SK-N-SH treated with all-trans-retinoic acid at 6 μM for 48 hours (cell line): ENCODE measurements at regions not wholly inside any gene's neighbourhood (a gene's known extent, or its start where the extent isn't known, plus 50 kb on each side); places are given as distances from the start of the nearest gene placed in this dataset.

ENCODE experiments used
- ATAC-seq: fragments of 200-7000 bp; cut with Tn5 transposase; 3 replicates; pipeline ENCODE4 v1.9.1; 2020; ENCODE audit warnings: mild to moderate bottlenecking, moderate library complexity
- ARNTL ChIP-seq: fragments of 450-650 bp; formaldehyde crosslinking; IDR thresholded peaks from 2 replicates; pipeline ENCODE4 v1.5.0; 2020; ENCODE audit warnings: low read depth, mild to moderate bottlenecking, moderate library complexity, borderline replicate concordance
- CREB5 ChIP-seq: fragments of 250-450 bp; sonication (Bioruptor Pico); IDR thresholded peaks from 2 replicates; pipeline ENCODE4 v1.5.1; 2020; ENCODE audit warnings: low read depth, mild to moderate bottlenecking, moderate library complexity
- CSDC2 ChIP-seq: fragments of 250-450 bp; sonication (Bioruptor Pico); IDR thresholded peaks from 2 replicates; pipeline ENCODE4 v1.5.0; 2020; ENCODE audit warnings: mild to moderate bottlenecking, moderate library complexity
- ESRRG ChIP-seq: fragments of 250-450 bp; sonication (Bioruptor Pico); IDR thresholded peaks from 2 replicates; pipeline ENCODE4 v1.6.1; 2021; ENCODE audit warnings: mild to moderate bottlenecking
- GLIS3 ChIP-seq: fragments of 250-450 bp; sonication (Bioruptor Pico); IDR thresholded peaks from 2 replicates; pipeline ENCODE4 v1.5.0; 2020; ENCODE audit warnings: mild to moderate bottlenecking, moderate library complexity
- ISL1 ChIP-seq: fragments of 250-450 bp; sonication (Bioruptor Pico); IDR thresholded peaks from 2 replicates; pipeline ENCODE4 v2.1.2; 2022; ENCODE audit warnings: mild to moderate bottlenecking, moderate library complexity
- OSR1 ChIP-seq: fragments of 250-450 bp; sonication (Bioruptor Pico); IDR thresholded peaks from 2 replicates; pipeline ENCODE4 v1.8.0; 2022; ENCODE audit warnings: moderate library complexity, mild to moderate bottlenecking, inconsistent platforms
- PATZ1 ChIP-seq: fragments of 250-450 bp; sonication (Bioruptor Pico); IDR thresholded peaks from 2 replicates; pipeline ENCODE4 v1.8.0; 2020; ENCODE audit warnings: mild to moderate bottlenecking, moderate library complexity, borderline replicate concordance
- POU6F1 ChIP-seq: fragments of 250-450 bp; sonication (Bioruptor Pico); IDR thresholded peaks from 2 replicates; pipeline ENCODE4 v1.8.0; 2021; ENCODE audit warnings: low read depth, mild to moderate bottlenecking, moderate library complexity, borderline replicate concordance
- RARB ChIP-seq: fragments of 250-450 bp; sonication (Bioruptor Pico); IDR thresholded peaks from 2 replicates; pipeline ENCODE4 v1.8.0; 2021; ENCODE audit warnings: mild to moderate bottlenecking, moderate library complexity
- SNAI2 ChIP-seq: fragments of 250-450 bp; sonication (Bioruptor Pico); IDR thresholded peaks from 2 replicates; pipeline ENCODE4 v1.5.0; 2020; ENCODE audit warnings: mild to moderate bottlenecking, moderate library complexity
- TCF4 ChIP-seq: fragments of 250-450 bp; sonication (Bioruptor Pico); IDR thresholded peaks from 2 replicates; pipeline ENCODE4 v1.8.0; 2021; ENCODE audit warnings: mild to moderate bottlenecking, moderate library complexity, borderline replicate concordance
- TOX ChIP-seq: fragments of 250-450 bp; sonication (Bioruptor Pico); IDR thresholded peaks from 2 replicates; pipeline ENCODE4 v1.8.0; 2021; ENCODE audit warnings: mild to moderate bottlenecking, moderate library complexity, borderline replicate concordance
- TSHZ2 ChIP-seq: fragments of 250-450 bp; sonication (Bioruptor Pico); IDR thresholded peaks from 2 replicates; pipeline ENCODE4 v1.5.0; 2020; ENCODE audit warnings: mild to moderate bottlenecking, moderate library complexity
- ZC3H10 ChIP-seq: fragments of 250-450 bp; sonication (Bioruptor Pico); IDR thresholded peaks from 2 replicates; pipeline ENCODE4 v1.5.1; 2021; ENCODE audit warnings: mild to moderate bottlenecking, moderate library complexity
- ZFP3 ChIP-seq: fragments of 250-450 bp; sonication (Bioruptor Pico); IDR thresholded peaks from 2 replicates; pipeline ENCODE4 v1.5.0; 2020; ENCODE audit warnings: mild to moderate bottlenecking, moderate library complexity
- ZFP30 ChIP-seq: fragments of 450-650 bp; formaldehyde crosslinking; IDR thresholded peaks from 2 replicates; pipeline ENCODE4 v1.5.0; 2022; ENCODE audit warnings: mild to moderate bottlenecking, moderate library complexity
- ZNF565 ChIP-seq: fragments of 450-650 bp; formaldehyde crosslinking; conservative IDR thresholded peaks from 2 replicates; pipeline ENCODE4 v1.5.0; 2020; ENCODE audit warnings: low read depth, mild to moderate bottlenecking, moderate library complexity
- ZNF70 ChIP-seq: fragments of 450-650 bp; formaldehyde crosslinking; IDR thresholded peaks from 2 replicates; pipeline ENCODE4 v1.5.0; 2020; ENCODE audit warnings: mild to moderate bottlenecking, moderate library complexity
- ZNF8 ChIP-seq: fragments of 450-650 bp; formaldehyde crosslinking; IDR thresholded peaks from 2 replicates; pipeline ENCODE4 v1.5.0; 2020; ENCODE audit warnings: mild to moderate bottlenecking, moderate library complexity

- TF ChIP-seq GLIS3 (CRISPR knock-in tag) (no peak), ZNF70 (CRISPR knock-in tag) (no peak), POU6F1 (CRISPR knock-in tag) (no peak), ZNF565 (no peak), CREB5 (CRISPR knock-in tag) (0 out of 2 replicates have a peak, but pooled peaks have one; percentile 12), ESRRG (CRISPR knock-in tag) (no peak), ISL1 (CRISPR knock-in tag) (peak; percentile 22; the same call in 1 of the 2 replicates), PATZ1 (no peak), CSDC2 (no peak), OSR1 (no peak), TOX (CRISPR knock-in tag) (no peak), TSHZ2 (CRISPR knock-in tag) (no peak), SNAI2 (CRISPR knock-in tag) (0 out of 2 replicates have a peak, but pooled peaks have one; percentile 34), ZC3H10 (CRISPR knock-in tag) (no peak), ARNTL (no peak), RARB (CRISPR knock-in tag) (no peak), TCF4 (CRISPR knock-in tag) (no peak)
- ATAC-seq: peak; percentile 56
Measured at GRCh38 chr9:88733651-88734421, 198.9 kb downstream of the NXNL2 start.

GRCh38 chr9:88734527-88734926, 199.5 kb downstream of the NXNL2 start:
- TF ChIP-seq CREB5 (CRISPR knock-in tag): no peak
- no peak for TF ChIP-seq ZNF565
- TF ChIP-seq SNAI2 (CRISPR knock-in tag): no peak
- no peak for TF ChIP-seq ZNF8 (CRISPR knock-in tag)
- TF ChIP-seq ISL1 (CRISPR knock-in tag): no peak
- no peak for TF ChIP-seq CSDC2
- no peak for TF ChIP-seq ZFP30 (CRISPR knock-in tag)
- TF ChIP-seq ARNTL: no peak
- TF ChIP-seq GLIS3 (CRISPR knock-in tag): no peak
- TF ChIP-seq TSHZ2 (CRISPR knock-in tag): no peak
- no peak for TF ChIP-seq ZFP3 (CRISPR knock-in tag)
- TF ChIP-seq, all 23 proteins: peak for 0
- ATAC-seq: no peak
